ENCODE measurements at regions not wholly inside any gene's neighbourhood (a gene's known extent, or its start where the extent isn't known, plus 50 kb on each side); places are given as distances from the start of the nearest gene placed in this dataset.

GRCh38 chr17:68135141-68135887 lies 99.8 kb downstream of the KPNA2 start:
- 98% methylated on average over 37 of the region's 40 CpGs for WGBS (ENCODE audit: low lambda C conversion rate)

GRCh38 chr17:68141050-68141449 lies 105.5 kb downstream of the KPNA2 start:
- DNase-seq: no peak
- Histone ChIP-seq H3K36me3 (replicated peaks in 1 of 2; ENCODE audit: control insufficient read depth in 1 of 2, insufficient read depth in 2 of 2, low read length in 1 of 2) (no peaks in the 10 kb centered on the region), H3K4me3 (ENCODE audit: low read depth in 2 of 2, low read length in 1 of 2) (no peak overlapping the region), H3K27me3 (ENCODE audit: insufficient read depth) (no peaks in the 10 kb centered on the region), H3K9ac (no peak overlapping the region), H3K79me2 (ENCODE audit: insufficient read depth) (no peaks in the 10 kb centered on the region), H3K9me3 (no peaks in the 10 kb centered on the region), H3F3A (replicated peaks; ENCODE audit: insufficient read depth) (peaks cover 6% of the 10 kb centered on the region), H3K27ac (ENCODE audit: low read depth in 2 of 2, low read length in 1 of 2) (no peak overlapping the region), H3K4me2 (0 out of 2 replicates have a peak overlapping the region, but pooled peaks have one; percentile 1), H3K9me2 (no peaks in the 10 kb centered on the region), H2AFZ (ENCODE audit: low read depth) (no peak overlapping the region), H4K20me1 (ENCODE audit: insufficient read depth) (no peaks in the 10 kb centered on the region; the same call in 1 of the 2 replicates), H3K4me1 (ENCODE audit: control insufficient read depth in 1 of 2, insufficient read depth in 2 of 2, low read depth in 1 of 2, low read length in 1 of 2) (peaks cover 4% of the 10 kb centered on the region in 2 experiments; a peak in 2 of 4 replicates)
- TF ChIP-seq YY1 (IDR thresholded peaks at IDR 0.05; ENCODE audit: low read depth): no peak
- TF ChIP-seq FOSL2 (IDR thresholded peaks at IDR 0.05; ENCODE audit: borderline replicate concordance, low read depth): peak; percentile 73
- peak; percentile 83 for TF ChIP-seq PBX3 (IDR thresholded peaks at IDR 0.05)
- TF ChIP-seq JUND (IDR thresholded peaks at IDR 0.05): peak; percentile 37; the same call in 1 of the 2 replicates
- peak in 1 of 2 experiments; percentile 48; a peak in 1 of 4 replicates for TF ChIP-seq EP300 (IDR thresholded peaks at IDR 0.05; ENCODE audit: borderline replicate concordance in 1 of 2, low read depth in 1 of 2, low read length in 1 of 2)
- TF ChIP-seq TCF12 (IDR thresholded peaks at IDR 0.05): peak; percentile 64
- TF ChIP-seq MAX (IDR thresholded peaks at IDR 0.05; ENCODE audit: low read depth): no peak
- WGBS (ENCODE audit: low lambda C conversion rate): 45% methylated on average over 3 of the region's 3 CpGs
- CTCF ChIA-PET: no interaction called here
- POLR2A ChIA-PET: no interaction called here

More at GRCh38 chr17:68135141-68135887, 99.8 kb downstream of the KPNA2 start:
- Histone ChIP-seq H3K9me2 (no peaks in the 10 kb centered on the region), H2AFZ (ENCODE audit: low read depth) (no peak overlapping the region), H3K4me2 (no peak overlapping the region), H4K20me1 (ENCODE audit: insufficient read depth) (no peaks in the 10 kb centered on the region), H3K9ac (no peak overlapping the region), H3K4me3 (ENCODE audit: low read depth in 2 of 2, low read length in 1 of 2) (no peak overlapping the region), H3F3A (replicated peaks; ENCODE audit: insufficient read depth) (no peaks in the 10 kb centered on the region), H3K9me3 (no peaks in the 10 kb centered on the region), H3K36me3 (replicated peaks in 1 of 2; ENCODE audit: control insufficient read depth in 1 of 2, insufficient read depth in 2 of 2, low read length in 1 of 2) (peaks cover 9 to 21% of the 10 kb centered on the region in 2 experiments), H3K27me3 (ENCODE audit: insufficient read depth) (no peaks in the 10 kb centered on the region), H3K27ac (ENCODE audit: low read depth in 2 of 2, low read length in 1 of 2) (no peak overlapping the region), H3K4me1 (ENCODE audit: control insufficient read depth in 1 of 2, insufficient read depth in 2 of 2, low read depth in 1 of 2, low read length in 1 of 2) (peaks cover 0 to under 1% of the 10 kb centered on the region in 2 experiments; a peak in 1 of 4 replicates), H3K79me2 (ENCODE audit: insufficient read depth) (no peaks in the 10 kb centered on the region)
- TF ChIP-seq SMC3 (IDR thresholded peaks at IDR 0.05; ENCODE audit: low read depth, low read length) (no peak), CTCF (IDR thresholded peaks at IDR 0.05) (no peak), ELF1 (IDR thresholded peaks at IDR 0.05) (no peak), POLR2AphosphoS5 (IDR thresholded peaks at IDR 0.05; ENCODE audit: low read depth, low read length) (no peak), MAX (IDR thresholded peaks at IDR 0.05; ENCODE audit: low read depth) (no peak)
- ChIA-PET CTCF (no interaction called here), POLR2A (interaction anchor here (0.7 kb wide), 1 partner anchor 14 kb away, joined by 3 read pairs; no protein-coding TSS in a partner anchor)
- DNase-seq: no peak

All from SK-N-SH (cell line).